Upper lobe of left lung (tissue), 4 donors: ENCODE measurements at regions not wholly inside any gene's neighbourhood (a gene's known extent, or its start where the extent isn't known, plus 50 kb on each side); places are given as distances from the start of the nearest gene placed in this dataset.

Experiments used
- CTCF ChIP-seq, 6 experiments: fragments of 450-650 bp in 4 of 6; fragments of 200-600 bp in 2 of 6; sonication (generic) in 2 of 6; IDR thresholded peaks; one replicate each; pipeline ENCODE4 v1.5.1; 2016 to 2019; ENCODE audit warnings: antibody characterized with exemption in 6 of 6
- POLR2A ChIP-seq, 4 donors: fragments of 450-650 bp; IDR thresholded peaks; one replicate each; pipeline ENCODE4 v1.5.1; 2016 to 2017; ENCODE audit warnings: antibody characterized with exemption in 4 of 4, mild to moderate bottlenecking in 2 of 4
- POLR2AphosphoS5 ChIP-seq, 2 donors: sonication (generic); formaldehyde crosslinking; IDR thresholded peaks; one replicate each; pipeline ENCODE4 v1.5.1; 2017; ENCODE audit warnings: antibody characterized with exemption in 2 of 2

GRCh38 chr6:56297022-56297989 lies 49.9 kb upstream of the COL21A1 start:
- TF ChIP-seq CTCF (IDR thresholded peaks at IDR 0.05) (no peak), POLR2A (IDR thresholded peaks at IDR 0.05) (no peak), POLR2AphosphoS5 (IDR thresholded peaks at IDR 0.05) (no peak)
